Esophagus (tissue), 2 donors: ENCODE measurements at regions not wholly inside any gene's neighbourhood (a gene's known extent, or its start where the extent isn't known, plus 50 kb on each side); places are given as distances from the start of the nearest gene placed in this dataset.

Experiments
- H3K27ac ChIP-seq, 2 donors: one replicate each; pipeline ENCODE4 v1.5.1; 2013; ENCODE audit warnings: low read depth in 2 of 2, mild to moderate bottlenecking in 2 of 2, inconsistent platforms in 1 of 2, low read length in 1 of 2, moderate library complexity in 1 of 2
- H3K27me3 ChIP-seq, 2 donors: one replicate each; pipeline ENCODE4 v1.6.1; 2013; ENCODE audit warnings: low read length in 2 of 2, control low read depth in 1 of 2, mild to moderate bottlenecking in 1 of 2; ENCODE audit not compliant: insufficient read depth in 2 of 2, control insufficient read depth in 1 of 2
- H3K36me3 ChIP-seq, 2 donors: one replicate each; pipeline ENCODE4 v1.6.1; 2013; ENCODE audit warnings: low read length in 1 of 2; ENCODE audit not compliant: control insufficient read depth in 2 of 2, insufficient read depth in 2 of 2
- H3K4me1 ChIP-seq, 2 donors: one replicate each; pipeline ENCODE4 v1.6.1; 2013; ENCODE audit warnings: low read length in 1 of 2; ENCODE audit not compliant: control insufficient read depth in 2 of 2, insufficient read depth in 2 of 2
- H3K4me3 ChIP-seq, 2 donors: one replicate each; pipeline ENCODE4 v1.5.1; 2013; ENCODE audit warnings: low read length in 2 of 2, mild to moderate bottlenecking in 2 of 2, low read depth in 1 of 2, moderate library complexity in 1 of 2
- H3K9me3 ChIP-seq, 2 donors: one replicate each; pipeline ENCODE4 v1.6.1; 2013; ENCODE audit warnings: mild to moderate bottlenecking in 2 of 2, low read depth in 1 of 2, low read length in 1 of 2, moderate library complexity in 1 of 2; ENCODE audit not compliant: control insufficient read depth in 2 of 2, insufficient read depth in 1 of 2
- WGBS, 2 donors: extraction: QIAGEN DNeasy Blood & Tissue Kit; methylation state at CpG; one replicate each; pipeline ENCODE4 v1.1.7; 2013; 5-methylcytosine and 5-hydroxymethylcytosine counted together
- donor health status: healthy with polysubstance abuse.
- donor health status: Bipolar disorder and iron deficiency.

- Histone ChIP-seq H3K4me3 (no peak overlapping the region), H3K27ac (peak overlapping the region; percentile 38 to 61), H3K4me1 (peaks cover 3 to 15% of the 10 kb centered on the region in 2 donors), H3K36me3 (no peaks in the 10 kb centered on the region), H3K9me3 (no peaks in the 10 kb centered on the region), H3K27me3 (no peaks in the 10 kb centered on the region)
- 44 to 48% methylated on average over 9 of the region's 9 CpGs for WGBS, 2 donors
Observed at GRCh38 chr1:234962340-234962989, 166.2 kb downstream of the TOMM20 start.

- no peak overlapping the region for H3K4me3 ChIP-seq
- no peaks in the 10 kb centered on the region for H3K9me3 ChIP-seq
- peaks cover 3 to 17% of the 10 kb centered on the region in 2 donors for H3K4me1 ChIP-seq
- no peaks in the 10 kb centered on the region for H3K36me3 ChIP-seq
- no peaks in the 10 kb centered on the region for H3K27me3 ChIP-seq
- 46 to 56% methylated on average over 9 of the region's 9 CpGs for WGBS, 2 donors
- peak overlapping the region; percentile 50 to 60 for H3K27ac ChIP-seq
Observed at GRCh38 chr1:234961456-234962339, 166.9 kb downstream of the TOMM20 start.

- peak overlapping the region; percentile 6 to 60 for H3K27ac ChIP-seq
- H3K9me3 ChIP-seq, result no peaks in the 10 kb centered on the region
- no peak overlapping the region for H3K4me3 ChIP-seq
- peaks cover 3 to 17% of the 10 kb centered on the region in 2 donors for H3K4me1 ChIP-seq
- no peaks in the 10 kb centered on the region for H3K27me3 ChIP-seq
- 50 to 71% methylated on average over 17 of the region's 17 CpGs for WGBS, 2 donors
- no peaks in the 10 kb centered on the region for H3K36me3 ChIP-seq
Observed at GRCh38 chr1:234960722-234961455, 167.7 kb downstream of the TOMM20 start.

GRCh38 chr1:234958706-234959657 is 169.7 kb downstream of the TOMM20 start:
- no peaks in the 10 kb centered on the region for H3K27me3 ChIP-seq
- no peak overlapping the region for H3K4me3 ChIP-seq
- H3K4me1 ChIP-seq, result peaks cover 3 to 21% of the 10 kb centered on the region in 2 donors
- 79 to 91% methylated on average over 21 of the region's 21 CpGs for WGBS, 2 donors
- H3K9me3 ChIP-seq, result no peaks in the 10 kb centered on the region
- H3K27ac ChIP-seq, result peak overlapping the region in 1 of 2 donors; percentile 5
- H3K36me3 ChIP-seq, result no peaks in the 10 kb centered on the region

GRCh38 chr1:234958066-234958705 is 170.5 kb downstream of the TOMM20 start:
- H3K4me1 ChIP-seq, result peaks cover 3 to 21% of the 10 kb centered on the region in 2 donors
- H3K4me3 ChIP-seq, result no peak overlapping the region
- no peaks in the 10 kb centered on the region for H3K27me3 ChIP-seq
- no peaks in the 10 kb centered on the region for H3K36me3 ChIP-seq
- 82 to 83% methylated on average over 13 of the region's 13 CpGs for WGBS, 2 donors
- H3K27ac ChIP-seq, result no peak overlapping the region
- no peaks in the 10 kb centered on the region for H3K9me3 ChIP-seq

- peaks cover 3 to 19% of the 10 kb centered on the region in 2 donors for H3K4me1 ChIP-seq
- no peaks in the 10 kb centered on the region for H3K36me3 ChIP-seq
- 74 to 78% methylated on average over 14 of the region's 14 CpGs for WGBS, 2 donors
- H3K27ac ChIP-seq, result peak overlapping the region in 1 of 2 donors; percentile 28
- H3K4me3 ChIP-seq, result no peak overlapping the region
- no peaks in the 10 kb centered on the region for H3K27me3 ChIP-seq
- H3K9me3 ChIP-seq, result no peaks in the 10 kb centered on the region
Observed at GRCh38 chr1:234957330-234958065, 171.1 kb downstream of the TOMM20 start.

- Histone ChIP-seq H3K27me3 (no peaks in the 10 kb centered on the region), H3K4me3 (no peak overlapping the region), H3K36me3 (no peaks in the 10 kb centered on the region), H3K27ac (peak overlapping the region in 1 of 2 donors; percentile 64), H3K9me3 (no peaks in the 10 kb centered on the region), H3K4me1 (peaks cover 3 to 15% of the 10 kb centered on the region in 2 donors)
- 71 to 75% methylated on average over 11 of the region's 11 CpGs for WGBS, 2 donors
Observed at GRCh38 chr1:234956821-234957329, 171.8 kb downstream of the TOMM20 start.

GRCh38 chr1:234955107-234955731 is 173.4 kb downstream of the TOMM20 start:
- Histone ChIP-seq H3K36me3 (no peaks in the 10 kb centered on the region), H3K27ac (peak overlapping the region; percentile 69 to 82), H3K27me3 (no peaks in the 10 kb centered on the region), H3K4me3 (no peak overlapping the region), H3K4me1 (peaks cover 3 to 6% of the 10 kb centered on the region in 2 donors), H3K9me3 (no peaks in the 10 kb centered on the region)
- 60 to 74% methylated on average over 11 of the region's 11 CpGs for WGBS, 2 donors
